GM18861 (cell line): ENCODE measurements at regions not wholly inside any gene's neighbourhood (a gene's known extent, or its start where the extent isn't known, plus 50 kb on each side); places are given as distances from the start of the nearest gene placed in this dataset.

Source experiments
- ATAC-seq: cut with Tn5 transposase; IDR thresholded peaks from one replicate; pipeline ENCODE4 v1.9.1; 2021; ENCODE audit not compliant: unreplicated experiment

- ATAC-seq: no peak
These were observed 391.3 kb downstream of the EFNB2 start for GRCh38 chr13:106143930-106144709.

- ATAC-seq: no peak
These were observed 392.1 kb downstream of the EFNB2 start for GRCh38 chr13:106143392-106143791.

DNA sequence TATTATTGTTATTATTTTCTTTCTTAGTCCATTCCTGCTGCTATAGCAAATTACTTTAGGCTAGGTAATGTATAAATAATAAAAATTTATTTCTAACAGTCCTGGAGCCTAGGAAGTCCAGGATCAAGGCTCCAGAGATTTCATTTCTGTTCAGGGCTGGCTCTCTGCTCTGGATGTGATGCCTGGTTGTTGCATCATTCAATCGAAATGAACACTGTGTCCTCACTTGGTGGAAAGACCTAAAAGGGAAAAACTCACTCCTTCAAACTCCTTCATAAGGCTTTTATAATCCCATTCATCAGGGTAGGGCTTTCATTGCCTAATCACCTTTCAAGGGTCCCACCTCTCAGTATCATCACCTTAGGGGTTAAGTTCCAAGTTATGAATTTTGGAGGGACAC, 395.0 kb downstream of the EFNB2 start:
- no peak for ATAC-seq

DNA sequence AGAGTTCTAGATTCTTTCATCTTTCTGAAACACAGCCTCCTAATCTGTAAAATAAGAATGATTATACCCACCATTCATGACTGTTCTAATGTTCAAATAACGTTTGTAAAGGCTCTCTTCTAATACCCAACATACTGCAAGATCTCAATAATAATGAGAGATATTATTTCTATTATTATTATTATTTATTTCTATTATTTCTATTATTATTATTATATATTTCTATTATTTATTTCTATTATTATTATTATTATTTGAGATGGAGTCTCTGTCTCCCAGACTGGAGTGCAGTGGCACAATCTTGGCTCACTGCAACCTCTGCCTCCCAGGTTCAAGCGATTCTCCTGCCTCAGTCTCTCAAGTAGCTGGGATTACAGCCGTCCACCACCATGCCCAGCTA, 395.5 kb downstream of the EFNB2 start:
- no peak for ATAC-seq

DNA sequence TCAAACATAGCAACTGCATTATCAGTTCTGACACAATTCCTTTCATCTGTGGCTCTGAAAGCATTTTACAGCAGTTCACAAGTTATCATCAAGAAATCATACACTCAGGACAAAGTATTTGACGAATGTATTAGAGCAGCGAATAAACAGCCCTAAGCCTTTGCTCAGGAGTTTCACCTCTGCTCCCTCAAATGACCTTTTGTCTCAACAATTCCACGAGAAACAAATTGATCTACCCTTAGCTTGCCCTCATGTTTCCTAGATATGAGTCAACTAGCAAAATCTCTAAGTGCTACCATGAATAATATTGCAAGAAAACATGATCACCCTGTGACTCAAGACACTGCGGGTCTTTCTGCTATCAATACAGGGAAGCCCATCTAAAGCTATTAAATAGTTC, 396.1 kb downstream of the EFNB2 start:
- ATAC-seq: no peak

GRCh38 chr13:106138620-106139019, 396.8 kb downstream of the EFNB2 start:
- no peak for ATAC-seq

DNA sequence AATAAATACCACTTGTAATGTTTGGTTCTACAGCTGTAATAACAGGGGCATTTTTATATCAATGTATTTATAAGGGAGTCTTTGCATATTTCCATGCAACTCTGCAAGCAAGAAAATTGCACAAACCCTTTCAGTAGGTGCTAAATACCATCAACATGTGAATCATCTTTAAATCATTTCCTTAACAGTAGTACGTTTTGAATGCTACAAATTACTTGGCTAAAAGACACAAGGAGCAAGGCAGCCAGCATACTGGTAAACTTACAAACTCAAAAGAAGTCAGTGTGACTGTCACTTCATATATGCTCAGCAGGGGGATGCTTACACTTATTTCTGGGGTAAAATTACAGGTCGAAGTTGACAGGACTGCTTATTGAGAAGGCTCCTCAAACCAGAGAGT, 402.4 kb downstream of the EFNB2 start:
- no peak for ATAC-seq

- ATAC-seq: no peak
These were observed 403.2 kb downstream of the EFNB2 start for GRCh38 chr13:106132216-106132615.

- ATAC-seq: no peak
These were observed 405.5 kb downstream of the EFNB2 start for GRCh38 chr13:106129993-106130392.

- no peak for ATAC-seq
These were observed 406.2 kb downstream of the EFNB2 start for GRCh38 chr13:106129273-106129672.

DNA sequence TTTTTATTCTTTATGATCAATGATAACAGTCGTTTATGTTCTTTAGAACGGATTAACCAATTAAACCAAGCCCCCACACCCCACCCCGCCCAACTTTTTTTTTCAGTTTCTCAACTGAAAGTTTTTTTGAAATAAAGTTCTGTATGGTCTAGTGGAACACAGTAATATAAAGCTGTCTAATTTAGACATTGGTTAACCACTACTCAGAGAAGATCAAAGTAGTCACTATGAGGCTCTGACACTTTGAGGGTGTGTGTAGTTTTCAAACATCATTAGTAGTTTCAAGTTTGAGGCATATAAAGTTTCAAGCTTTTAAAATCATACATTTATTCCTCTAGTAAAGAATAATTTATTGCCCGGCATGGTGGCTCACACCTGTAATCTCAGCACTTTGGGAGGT, 413.2 kb downstream of the EFNB2 start:
- no peak for ATAC-seq

DNA sequence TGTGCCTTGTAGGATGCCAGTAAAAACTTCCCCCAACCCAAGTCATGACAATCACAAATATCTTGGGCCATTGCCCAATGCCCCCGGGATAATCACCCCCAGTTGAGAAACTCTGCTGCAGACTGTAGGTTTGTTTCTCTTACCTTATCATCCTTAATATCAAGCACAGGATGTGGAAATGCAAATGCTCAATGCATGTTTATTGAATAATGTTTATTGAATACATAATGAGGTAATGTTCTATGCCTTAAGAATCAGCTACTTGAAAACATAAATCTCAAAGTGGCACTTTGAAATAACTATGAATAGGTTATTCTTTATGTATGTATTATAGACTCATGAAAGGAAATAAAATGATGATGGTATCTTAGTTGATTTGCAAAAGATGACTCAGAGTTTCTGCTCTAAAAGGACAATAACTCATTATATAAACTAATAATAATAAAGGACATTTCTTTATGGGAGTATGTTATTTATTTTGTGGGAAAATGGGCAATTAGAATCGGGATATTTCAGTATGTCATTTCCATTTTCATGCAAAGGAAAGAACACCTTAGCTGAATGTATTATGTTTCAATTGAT, 414.2 kb downstream of the EFNB2 start:
- ATAC-seq: no peak

DNA sequence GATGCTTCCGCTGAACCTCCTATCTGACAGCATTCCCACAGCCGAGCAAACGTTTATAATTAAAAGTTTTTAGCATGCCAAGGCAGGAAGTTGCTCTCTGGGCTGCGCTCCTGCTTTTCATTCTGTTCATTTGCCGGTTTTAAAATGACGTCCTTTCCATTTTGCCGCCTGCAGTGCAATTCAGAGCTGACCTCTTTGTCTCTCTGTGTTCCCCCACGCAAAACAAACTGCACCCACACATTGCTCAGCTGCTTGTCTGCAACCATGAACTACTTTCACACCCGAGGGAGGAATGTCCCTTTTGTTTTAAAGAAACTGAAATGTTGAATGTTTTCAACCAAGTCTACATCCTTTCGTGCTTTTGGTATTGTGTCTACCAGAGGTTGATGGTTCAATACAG, 416.5 kb downstream of the EFNB2 start:
- no peak for ATAC-seq

DNA sequence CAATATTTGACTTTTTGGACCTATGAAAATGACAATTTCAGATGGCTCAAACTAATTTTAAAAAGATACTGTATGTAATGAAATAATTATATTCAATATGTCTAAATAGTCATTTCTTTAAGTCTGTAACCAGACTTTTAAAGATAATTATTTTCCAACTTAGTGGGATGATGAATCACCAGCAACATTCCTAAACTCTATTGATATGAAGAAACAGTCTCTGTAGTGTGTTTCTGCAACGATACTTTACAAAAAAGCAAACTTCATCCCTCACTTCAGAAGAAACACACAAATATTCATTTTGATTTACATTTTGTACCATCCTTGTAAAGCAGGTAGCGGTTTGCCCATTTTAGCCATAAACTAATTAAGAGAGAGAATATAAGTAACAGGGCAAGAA, 417.4 kb downstream of the EFNB2 start:
- ATAC-seq: no peak

GRCh38 chr13:106117640-106118039, 417.8 kb downstream of the EFNB2 start:
- ATAC-seq: no peak

DNA sequence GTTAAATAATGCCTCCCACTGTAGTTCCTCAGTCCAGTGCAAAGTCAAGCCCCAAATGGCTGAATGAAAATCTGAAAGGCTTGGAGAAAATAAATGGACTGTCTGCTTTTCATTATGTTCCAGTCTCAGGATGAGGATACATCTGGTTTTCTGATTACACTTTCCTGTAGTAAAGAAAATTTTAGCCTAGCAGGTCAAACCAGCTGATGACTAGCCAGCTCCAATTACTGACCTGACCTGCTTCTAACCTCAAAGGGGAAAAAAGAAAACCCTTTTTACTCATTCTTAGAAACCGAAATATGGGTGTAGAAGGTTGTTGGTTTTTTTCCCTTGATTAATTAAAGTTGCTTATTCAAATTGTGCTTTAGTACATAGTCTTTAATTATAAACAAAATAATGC, 418.4 kb downstream of the EFNB2 start:
- no peak for ATAC-seq

DNA sequence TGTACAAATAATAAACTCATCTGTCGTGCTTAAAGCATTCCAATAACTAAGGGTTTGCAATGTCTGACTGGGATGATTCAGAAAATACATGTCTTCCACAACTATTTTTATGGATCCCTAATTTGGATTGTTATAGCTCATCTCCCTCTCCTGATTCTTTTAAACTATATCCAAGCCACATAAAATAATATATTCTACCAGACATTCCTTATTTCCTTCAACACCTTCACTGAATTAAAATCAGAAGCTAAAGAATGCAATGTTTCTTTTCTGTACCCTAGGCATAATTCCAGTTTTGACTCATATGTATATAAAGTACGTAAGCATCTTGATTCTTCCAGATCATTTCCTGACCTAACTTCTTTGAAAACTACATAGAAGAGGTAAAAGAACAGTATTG, 420.4 kb downstream of the EFNB2 start:
- ATAC-seq: no peak

DNA sequence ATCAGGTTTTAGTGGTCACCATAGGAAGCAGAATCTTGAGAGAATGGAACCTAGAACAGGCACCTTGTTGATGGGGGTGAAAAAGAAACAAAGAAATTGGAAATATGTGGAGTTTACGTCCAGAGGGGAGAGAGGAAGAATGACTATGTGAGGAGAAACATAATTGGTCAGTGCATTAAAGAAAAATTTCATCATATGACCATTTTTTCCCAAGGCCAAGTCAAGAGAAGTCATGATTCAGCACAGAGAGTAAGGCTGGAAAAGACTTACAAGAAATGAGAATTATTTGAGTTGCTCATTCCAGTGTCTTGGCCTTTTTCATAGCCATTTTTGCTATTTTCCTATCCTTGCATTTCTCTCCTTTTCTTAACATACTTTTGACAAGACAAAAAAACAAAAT, 421.7 kb downstream of the EFNB2 start:
- no peak for ATAC-seq

DNA sequence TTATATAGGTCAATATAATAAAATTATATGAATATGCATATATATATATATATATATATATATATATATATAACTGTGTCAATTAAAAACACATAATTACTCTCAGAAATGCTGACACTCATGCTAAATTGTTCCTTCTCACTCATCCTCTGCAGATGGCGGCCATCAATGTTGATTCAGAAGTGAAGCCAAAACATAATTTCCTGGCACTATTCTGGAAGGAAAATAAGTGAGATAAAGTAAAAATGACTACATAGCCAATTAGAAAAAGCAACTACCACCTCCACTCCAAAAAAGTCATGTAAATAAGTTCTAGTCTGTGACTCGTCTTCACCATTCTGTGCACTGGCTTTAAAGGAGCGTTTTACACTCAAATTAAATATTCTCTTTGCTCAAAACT, 423.3 kb downstream of the EFNB2 start:
- no peak for ATAC-seq

GRCh38 chr13:106110241-106110855, 425.1 kb downstream of the EFNB2 start:
- ATAC-seq: no peak

GRCh38 chr13:106109391-106109791, 426.1 kb downstream of the EFNB2 start:
- ATAC-seq: no peak

DNA sequence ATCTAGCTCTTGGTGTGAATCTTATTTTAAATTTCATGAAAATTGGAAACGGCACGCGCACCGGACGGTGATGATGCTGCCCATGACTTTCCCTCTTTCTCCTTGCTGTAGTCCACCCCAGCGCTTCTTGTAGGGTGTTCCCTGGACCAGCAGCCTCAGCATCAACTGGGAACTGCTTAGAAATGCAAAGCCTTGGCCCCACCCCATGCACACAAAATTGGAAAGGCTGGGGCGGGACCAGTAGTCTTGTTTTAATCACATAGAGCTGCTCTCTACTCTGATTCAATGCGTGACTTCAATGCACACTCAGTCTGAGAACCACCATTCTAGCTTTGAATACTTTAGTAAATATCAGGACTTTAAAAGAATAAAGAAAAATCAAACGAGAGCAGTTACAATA, 427.1 kb downstream of the EFNB2 start:
- no peak for ATAC-seq

DNA sequence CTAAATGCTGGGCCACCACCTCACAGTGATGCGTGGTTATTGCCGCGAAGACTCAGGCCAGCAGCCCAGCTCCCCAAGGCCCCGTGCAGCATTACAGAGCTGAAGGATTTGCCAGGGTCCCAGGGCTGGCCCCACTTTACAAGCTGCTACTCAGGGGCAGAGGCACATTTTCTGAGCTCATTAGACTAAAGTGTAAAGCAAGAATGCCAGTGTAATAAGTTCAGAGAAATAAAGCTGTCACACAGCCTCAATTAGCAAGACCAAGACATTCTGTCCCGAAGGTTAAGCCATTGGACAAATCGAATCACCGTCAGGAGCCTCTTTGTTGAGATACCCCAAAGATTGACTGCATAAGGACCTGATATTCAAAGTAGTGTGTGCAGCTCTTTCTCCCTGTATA, 428.4 kb downstream of the EFNB2 start:
- ATAC-seq: no peak
